Neuronal stem cell (in vitro differentiated cells): ENCODE measurements at regions not wholly inside any gene's neighbourhood (a gene's known extent, or its start where the extent isn't known, plus 50 kb on each side); places are given as distances from the start of the nearest gene placed in this dataset.

Experiments used
- DNase-seq: peaks from one replicate; pipeline ENCODE4 v3.0.0-alpha.2; 2013; ENCODE audit warnings: low spot score
- H2AFZ ChIP-seq: one replicate; pipeline ENCODE4 v1.6.1; 2013; ENCODE audit warnings: mild to moderate bottlenecking, low read length, inconsistent platforms
- H2AK5ac ChIP-seq: 2 replicates; pipeline ENCODE4 v1.6.1; 2013; ENCODE audit warnings: low read depth, mild to moderate bottlenecking, inconsistent platforms, low read length, moderate library complexity, mixed read lengths
- H2BK120ac ChIP-seq: 2 replicates; pipeline ENCODE4 v1.6.1; 2013; ENCODE audit warnings: low read depth, mild to moderate bottlenecking, inconsistent platforms, low read length, moderate library complexity, mixed read lengths
- H2BK12ac ChIP-seq: one replicate; pipeline ENCODE4 v1.6.1; 2013; ENCODE audit warnings: low read length, inconsistent platforms
- H2BK15ac ChIP-seq: 2 replicates; pipeline ENCODE4 v1.6.1; 2013; ENCODE audit warnings: mild to moderate bottlenecking, low read length, inconsistent platforms, mixed read lengths
- H2BK5ac ChIP-seq: one replicate; pipeline ENCODE4 v1.6.1; 2013; ENCODE audit warnings: inconsistent platforms, mild to moderate bottlenecking, low read length, moderate library complexity
- H3K14ac ChIP-seq: one replicate; pipeline ENCODE4 v1.6.1; 2013; ENCODE audit warnings: low read length, inconsistent platforms
- H3K18ac ChIP-seq: 2 replicates; pipeline ENCODE4 v1.6.1; 2013; ENCODE audit warnings: low read length, inconsistent platforms
- H3K23ac ChIP-seq: 2 replicates; pipeline ENCODE4 v1.6.1; 2013; ENCODE audit warnings: low read depth, mild to moderate bottlenecking, mixed read lengths, low read length, inconsistent platforms; ENCODE audit not compliant: poor library complexity
- H3K27ac ChIP-seq: replicated peaks from 3 replicates; pipeline ENCODE4 v1.5.1; 2013; ENCODE audit warnings: low read length, inconsistent platforms
- H3K27me3 ChIP-seq, 3 experiments: 2 replicates each; pipeline ENCODE4 v1.6.1; 2013; ENCODE audit warnings: low read length in 3 of 3, mild to moderate bottlenecking in 2 of 3, inconsistent platforms in 1 of 3, low read depth in 1 of 3, mixed read lengths in 1 of 3, moderate library complexity in 1 of 3; ENCODE audit not compliant: control insufficient read depth in 3 of 3, insufficient read depth in 3 of 3
- H3K36me3 ChIP-seq, 2 donors: replicated peaks in 1 of 2; 2 replicates each; pipeline ENCODE4 v1.6.1; 2013; ENCODE audit warnings: low read length in 2 of 2; ENCODE audit not compliant: control insufficient read depth in 2 of 2, insufficient read depth in 2 of 2
- H3K4ac ChIP-seq: 2 replicates; pipeline ENCODE4 v1.6.1; 2013; ENCODE audit warnings: inconsistent platforms, mild to moderate bottlenecking, low read length, moderate library complexity
- H3K4me1 ChIP-seq, 2 donors: 1 replicate in 1 of 2; 2 replicates in 1 of 2; pipeline ENCODE4 v1.6.1; 2013; ENCODE audit warnings: low read length in 2 of 2, low read depth in 1 of 2; ENCODE audit not compliant: control insufficient read depth in 2 of 2, insufficient read depth in 1 of 2
- H3K4me2 ChIP-seq: one replicate; pipeline ENCODE4 v1.6.1; 2013; ENCODE audit warnings: mild to moderate bottlenecking, low read length, inconsistent platforms; ENCODE audit not compliant: insufficient read depth, poor library complexity, severe bottlenecking
- H3K4me3 ChIP-seq, 2 donors: 2 replicates each; pipeline ENCODE4 v1.5.1; 2013; ENCODE audit warnings: low read length in 2 of 2, mild to moderate bottlenecking in 2 of 2, inconsistent platforms in 1 of 2, moderate library complexity in 1 of 2
- H3K79me1 ChIP-seq: one replicate; pipeline ENCODE4 v1.6.1; 2013; ENCODE audit warnings: low read depth, mild to moderate bottlenecking, inconsistent platforms, low read length, moderate library complexity
- H3K9ac ChIP-seq: one replicate; pipeline ENCODE4 v1.6.1; 2013; ENCODE audit warnings: mild to moderate bottlenecking, low read depth, low read length, inconsistent platforms; ENCODE audit not compliant: poor library complexity
- H3K9me3 ChIP-seq, 2 donors: replicated peaks in 1 of 2; 2 replicates each; pipeline versions ENCODE3 to v1.6.1; 2013; ENCODE audit warnings: low read length in 2 of 2, mild to moderate bottlenecking in 2 of 2, inconsistent platforms in 1 of 2, low read depth in 1 of 2, mixed read lengths in 1 of 2, moderate library complexity in 1 of 2; ENCODE audit not compliant: control insufficient read depth in 2 of 2, insufficient read depth in 1 of 2
- H4K8ac ChIP-seq: one replicate; pipeline ENCODE4 v1.6.1; 2013; ENCODE audit warnings: low read depth, mild to moderate bottlenecking, inconsistent platforms, low read length, moderate library complexity
- H4K91ac ChIP-seq: one replicate; pipeline ENCODE4 v1.6.1; 2013; ENCODE audit warnings: low read length, low read depth, mild to moderate bottlenecking, inconsistent platforms; ENCODE audit not compliant: poor library complexity
- WGBS, 2 donors: extraction: QIAGEN DNeasy Blood & Tissue Kit; methylation state at CpG; one replicate each; pipeline ENCODE4 v1.1.7; 2013; ENCODE audit warnings: missing lambda C conversion rate in 2 of 2, mixed read lengths in 1 of 2; ENCODE audit not compliant: insufficient read length in 2 of 2, insufficient replicate concordance in 1 of 2; ENCODE audit errors: extremely low coverage in 2 of 2; 5-methylcytosine and 5-hydroxymethylcytosine counted together

DNA sequence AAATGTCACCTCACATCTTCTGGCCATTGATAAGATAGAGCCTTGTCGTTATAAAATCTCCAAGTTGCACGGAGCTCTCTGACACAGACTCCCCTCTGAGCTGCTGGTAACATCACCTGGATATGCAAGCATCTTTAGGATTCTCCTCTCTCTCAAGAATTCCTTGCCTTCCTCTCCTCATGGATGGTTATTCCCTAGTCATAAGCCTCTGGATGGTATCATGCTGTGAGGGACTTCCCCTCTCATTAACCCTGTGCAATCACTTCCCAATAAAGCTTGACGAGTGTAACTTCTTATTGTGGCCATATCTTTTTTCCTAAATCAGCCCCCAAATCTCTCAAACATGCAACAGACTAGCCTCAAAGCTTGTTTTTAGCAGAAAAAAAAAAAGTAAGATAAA is 1057.0 kb upstream of the SLIT2 start:
- Histone ChIP-seq H2AK5ac (no peak overlapping the region), H3K27ac (no peak overlapping the region), H3K4me3 (no peak overlapping the region), H3K9me3 (no peaks in the 10 kb centered on the region), H2BK15ac (no peak overlapping the region), H3K4me2 (no peak overlapping the region), H3K79me1 (no peaks in the 10 kb centered on the region), H3K23ac (no peak overlapping the region), H4K91ac (no peak overlapping the region), H3K36me3 (no peaks in the 10 kb centered on the region), H3K14ac (no peak overlapping the region), H2BK5ac (no peak overlapping the region), H2BK12ac (no peak overlapping the region), H2AFZ (no peak overlapping the region), H3K4me1 (peaks cover 8 to 23% of the 10 kb centered on the region in 2 donors), H3K18ac (no peak overlapping the region), H2BK120ac (no peak overlapping the region), H3K27me3 (no peaks in the 10 kb centered on the region), H3K9ac (no peak overlapping the region), H4K8ac (no peak overlapping the region), H3K4ac (no peak overlapping the region)
- WGBS, 2 donors: no CpG with 5 or more reads among the region's 3 CpGs
- DNase-seq: no peak

DNA sequence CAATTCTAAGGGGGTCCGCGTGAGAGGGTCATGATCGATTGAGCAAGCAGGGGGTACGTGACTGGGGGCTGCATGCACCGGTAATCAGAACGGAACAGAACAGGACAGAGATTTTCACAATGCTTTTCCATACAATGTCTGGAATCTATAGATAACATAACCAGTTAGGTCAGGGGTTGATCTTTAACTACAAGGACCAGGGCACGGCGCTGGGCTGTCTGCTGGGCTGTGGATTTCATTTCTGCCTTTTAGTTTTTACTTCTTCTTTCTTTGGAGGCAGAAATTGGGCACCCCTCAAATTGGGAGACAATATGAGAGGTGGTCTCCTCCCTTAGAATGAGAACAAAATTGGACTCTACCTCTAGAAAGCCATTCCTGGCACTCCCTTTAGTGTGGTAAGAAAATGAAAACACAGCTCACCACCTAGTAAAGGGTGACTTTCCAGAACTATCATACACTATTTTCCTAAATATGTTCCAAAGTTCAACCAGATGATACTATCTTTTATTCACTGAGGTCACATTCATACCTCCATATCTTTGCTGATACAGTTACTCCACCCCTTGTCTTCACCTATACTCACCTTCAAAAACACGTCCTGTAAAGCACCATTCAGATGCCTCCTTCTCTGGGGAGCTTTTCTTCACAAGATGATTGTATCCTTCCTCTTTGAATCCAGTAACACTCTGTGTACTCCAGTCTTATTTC is 1058.3 kb upstream of the SLIT2 start:
- Histone ChIP-seq H3K23ac (no peak overlapping the region), H3K4me2 (no peak overlapping the region), H3K4me1 (peaks cover 8 to 23% of the 10 kb centered on the region in 2 donors), H3K27ac (no peak overlapping the region), H3K79me1 (no peaks in the 10 kb centered on the region), H4K8ac (no peak overlapping the region), H3K14ac (no peak overlapping the region), H2BK15ac (no peak overlapping the region), H2BK120ac (no peak overlapping the region), H2AK5ac (no peak overlapping the region), H3K4me3 (no peak overlapping the region), H3K4ac (no peak overlapping the region), H2BK12ac (no peak overlapping the region), H3K27me3 (no peaks in the 10 kb centered on the region), H4K91ac (no peak overlapping the region), H3K36me3 (no peaks in the 10 kb centered on the region), H3K9me3 (no peaks in the 10 kb centered on the region), H2BK5ac (no peak overlapping the region), H3K9ac (no peak overlapping the region), H3K18ac (no peak overlapping the region), H2AFZ (no peak overlapping the region)
- WGBS, 2 donors: no CpG with 5 or more reads among the region's 9 CpGs
- no peak for DNase-seq

GRCh38 chr4:19191979-19192650 is 1059.6 kb upstream of the SLIT2 start:
- Histone ChIP-seq H2BK15ac (no peak overlapping the region), H2AK5ac (no peak overlapping the region), H3K18ac (no peak overlapping the region), H2BK5ac (no peak overlapping the region), H3K4ac (no peak overlapping the region), H4K8ac (no peak overlapping the region), H2BK12ac (no peak overlapping the region), H3K23ac (no peak overlapping the region), H3K27me3 (no peaks in the 10 kb centered on the region), H3K4me3 (no peak overlapping the region), H3K9me3 (no peaks in the 10 kb centered on the region), H2BK120ac (no peak overlapping the region), H3K9ac (no peak overlapping the region), H3K79me1 (no peaks in the 10 kb centered on the region), H3K4me2 (no peak overlapping the region), H3K14ac (no peak overlapping the region), H3K4me1 (peaks cover 8 to 23% of the 10 kb centered on the region in 2 donors), H2AFZ (no peak overlapping the region), H3K36me3 (no peaks in the 10 kb centered on the region), H4K91ac (no peak overlapping the region), H3K27ac (no peak overlapping the region)
- no peak for DNase-seq
- WGBS, 2 donors: no CpG with 5 or more reads among the region's 1 CpG

GRCh38 chr4:19187691-19188090 is 1064.0 kb upstream of the SLIT2 start:
- Histone ChIP-seq H3K4me1 (peaks cover 0 to 6% of the 10 kb centered on the region in 2 donors), H3K9ac (no peak overlapping the region), H3K36me3 (no peaks in the 10 kb centered on the region), H2BK120ac (no peak overlapping the region), H3K14ac (no peak overlapping the region), H2BK5ac (no peak overlapping the region), H3K27me3 (no peaks in the 10 kb centered on the region), H2BK12ac (no peak overlapping the region), H3K4ac (no peak overlapping the region), H2AK5ac (no peak overlapping the region), H3K4me2 (no peak overlapping the region), H2AFZ (peak overlapping the region; percentile 12), H3K27ac (no peak overlapping the region), H3K23ac (no peak overlapping the region), H4K8ac (no peak overlapping the region), H2BK15ac (no peak overlapping the region), H3K9me3 (no peaks in the 10 kb centered on the region), H4K91ac (no peak overlapping the region), H3K4me3 (no peak overlapping the region), H3K18ac (no peak overlapping the region), H3K79me1 (no peaks in the 10 kb centered on the region)
- DNase-seq: no peak
- no CpG with 5 or more reads among the region's 3 CpGs for WGBS, 2 donors
